Adrenal gland (tissue), 9 donors: ENCODE measurements at regions not wholly inside any gene's neighbourhood (a gene's known extent, or its start where the extent isn't known, plus 50 kb on each side); places are given as distances from the start of the nearest gene placed in this dataset.

ENCODE experiments used
- DNase-seq, 7 donors: peaks; one replicate each; pipeline ENCODE4 v3.0.0-alpha.2; 2019 to 2020
- H3K27ac ChIP-seq, 5 donors: fragments of 200-600 bp; sonication (generic) in 4 of 5; 1 replicate in 3 of 5; 2 replicates in 2 of 5; pipeline versions ENCODE4 v1.5.1 to v1.8.0; 2016 to 2020; ENCODE audit warnings: mild to moderate bottlenecking in 1 of 5
- H3K27me3 ChIP-seq: fragments of 200-600 bp; 2 replicates; pipeline ENCODE4 v1.8.0; 2021
- H3K36me3 ChIP-seq, 2 donors: fragments of 200-600 bp; replicated peaks in 1 of 2; 1 replicate in 1 of 2; 2 replicates in 1 of 2; pipeline versions ENCODE4 v1.5.1 to v1.8.0; 2018 to 2022
- H3K4me1 ChIP-seq, 2 donors: fragments of 200-600 bp; replicated peaks in 1 of 2; 1 replicate in 1 of 2; 2 replicates in 1 of 2; pipeline versions ENCODE4 v1.5.1 to v1.8.0; 2018 to 2021
- H3K4me3 ChIP-seq, 4 donors: fragments of 200-600 bp; sonication (generic) in 3 of 4; one replicate each; pipeline ENCODE4 v1.5.1; 2016 to 2018
- H3K9me3 ChIP-seq, 3 donors: fragments of 200-600 bp; sonication (generic) in 1 of 3; replicated peaks in 1 of 3; 1 replicate in 2 of 3; 2 replicates in 1 of 3; pipeline versions ENCODE4 v1.5.1 to v1.8.0; 2016 to 2021
- CTCF ChIP-seq, 6 experiments: fragments of 450-650 bp in 4 of 6; fragments of 200-600 bp in 2 of 6; sonication (generic) in 1 of 6; IDR thresholded peaks; 1 replicate in 5 of 6; 2 replicates in 1 of 6; pipeline versions ENCODE4 v1.5.1 to v1.8.0; 2016 to 2021; ENCODE audit warnings: antibody characterized with exemption in 6 of 6, mild to moderate bottlenecking in 2 of 6, moderate library complexity in 1 of 6
- POLR2A ChIP-seq, 2 donors: fragments of 450-650 bp; IDR thresholded peaks; one replicate each; pipeline ENCODE4 v1.6.1; 2017; ENCODE audit warnings: antibody characterized with exemption in 2 of 2, mild to moderate bottlenecking in 2 of 2, moderate library complexity in 1 of 2
- WGBS, 4 donors: extraction: QIAGEN DNeasy Blood & Tissue Kit in 2 of 4; methylation state at CpG; one replicate each; pipeline versions ENCODE4 v1.1.5 to v1.1.7; 2013 to 2017; 5-methylcytosine and 5-hydroxymethylcytosine counted together
- intact Hi-C, 2 donors: fragments of 100-400 bp; cut with DNase I; formaldehyde crosslinking; loops; one replicate each; pipeline versions ENCODE4 v1.14.1 to v1.15.0; 2022 to 2023
- donor health status: healthy with polysubstance abuse.
- donor health status: Bipolar disorder and iron deficiency.
- donor health status: DM: yes; HTN: yes; CAD: no.
- donor health status: DM: no; HTN: no; CAD: no.
- donor health status: DM: no; HTN: no; CAD: no.

DNA sequence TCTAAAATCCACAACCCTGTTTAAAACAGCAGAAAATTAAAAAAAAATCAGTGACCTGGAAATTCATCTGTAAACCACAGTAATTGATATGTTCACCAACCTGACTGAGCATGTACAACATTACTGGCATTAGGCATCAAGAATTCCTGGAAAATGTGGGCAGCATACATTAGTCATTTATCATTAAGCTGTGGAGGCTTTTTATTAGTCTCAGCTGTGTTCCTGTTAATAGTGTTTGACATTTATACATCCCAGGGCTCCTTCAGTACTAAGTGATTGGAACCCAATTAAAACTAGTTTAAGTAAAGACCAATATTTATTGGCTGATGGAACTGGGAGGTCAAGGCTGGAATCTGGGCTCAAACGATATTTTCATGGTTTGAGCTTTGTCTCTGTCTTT lies 227.3 kb upstream of the GIMD1 start:
- Histone ChIP-seq H3K27ac (no peak overlapping the region), H3K27me3 (no peaks in the 10 kb centered on the region), H3K4me1 (no peaks in the 10 kb centered on the region), H3K4me3 (no peak overlapping the region), H3K36me3 (no peaks in the 10 kb centered on the region), H3K9me3 (no peaks in the 10 kb centered on the region)
- TF ChIP-seq POLR2A (IDR thresholded peaks at IDR 0.05) = no peak
- no peak for TF ChIP-seq CTCF (IDR thresholded peaks at IDR 0.05)
- 43 to 62% (median 54%) methylated on average over 1 of the region's 1 CpG for WGBS, 4 donors
- intact Hi-C loops = no loop called here
- no peak for DNase-seq

GRCh38 chr4:106594291-106594952 lies 225.8 kb upstream of the GIMD1 start:
- Histone ChIP-seq H3K27ac (no peak overlapping the region), H3K27me3 (no peaks in the 10 kb centered on the region), H3K36me3 (no peaks in the 10 kb centered on the region), H3K4me3 (no peak overlapping the region), H3K9me3 (no peaks in the 10 kb centered on the region), H3K4me1 (no peaks in the 10 kb centered on the region)
- DNase-seq = no peak
- TF ChIP-seq POLR2A (IDR thresholded peaks at IDR 0.05) (no peak), CTCF (IDR thresholded peaks at IDR 0.05) (no peak)
- intact Hi-C loops = no loop called here

DNA sequence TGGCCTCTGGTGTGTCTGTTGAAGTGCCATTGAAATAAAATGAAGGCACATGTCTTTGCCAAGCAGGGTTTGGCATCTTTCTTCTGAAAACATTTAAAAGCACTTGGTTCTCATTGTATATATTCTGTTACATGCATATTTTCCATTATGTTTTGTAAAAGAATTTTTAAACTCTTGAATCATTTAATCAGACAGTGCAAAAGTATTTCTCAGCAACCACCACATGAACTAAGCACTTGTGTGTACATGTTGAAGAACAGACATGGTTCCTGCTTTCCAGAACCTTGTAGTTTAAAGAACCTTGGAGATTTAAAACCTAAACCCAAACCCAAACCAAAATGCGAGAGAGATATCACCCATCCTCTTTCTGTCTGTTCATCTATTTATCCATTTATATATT lies 220.3 kb upstream of the GIMD1 start:
- H3K9me3 ChIP-seq = no peaks in the 10 kb centered on the region
- 62 to 81% (median 79%) methylated on average over 1 of the region's 1 CpG for WGBS, 4 donors
- H3K27ac ChIP-seq = no peak overlapping the region
- intact Hi-C loops = no loop called here
- no peaks in the 10 kb centered on the region for H3K36me3 ChIP-seq
- no peaks in the 10 kb centered on the region for H3K4me1 ChIP-seq
- no peak for TF ChIP-seq CTCF (IDR thresholded peaks at IDR 0.05)
- no peak for TF ChIP-seq POLR2A (IDR thresholded peaks at IDR 0.05)
- DNase-seq = no peak
- no peaks in the 10 kb centered on the region for H3K27me3 ChIP-seq
- no peak overlapping the region for H3K4me3 ChIP-seq

GRCh38 chr4:106587558-106587957 lies 219.0 kb upstream of the GIMD1 start:
- no peak for DNase-seq
- H3K27ac ChIP-seq = no peak overlapping the region
- H3K27me3 ChIP-seq = no peaks in the 10 kb centered on the region
- H3K4me3 ChIP-seq = no peak overlapping the region
- H3K9me3 ChIP-seq = no peaks in the 10 kb centered on the region
- intact Hi-C loops = no loop called here
- WGBS, 4 donors = 32 to 47% (median 39%) methylated on average over 1 of the region's 1 CpG
- no peaks in the 10 kb centered on the region for H3K4me1 ChIP-seq
- TF ChIP-seq POLR2A (IDR thresholded peaks at IDR 0.05) = no peak
- no peak for TF ChIP-seq CTCF (IDR thresholded peaks at IDR 0.05)
- H3K36me3 ChIP-seq = no peaks in the 10 kb centered on the region
